ENCODE measurements at regions not wholly inside any gene's neighbourhood (a gene's known extent, or its start where the extent isn't known, plus 50 kb on each side); places are given as distances from the start of the nearest gene placed in this dataset.

GRCh38 chr18:24846138-24846537, 385.7 kb downstream of the HRH4 start:
- no peak for TF ChIP-seq CTCF (conservative IDR thresholded peaks at IDR 0.05)

GRCh38 chr18:24850532-24850931, 390.1 kb downstream of the HRH4 start:
- TF ChIP-seq CTCF (conservative IDR thresholded peaks at IDR 0.05): no peak
- no peak overlapping the region for H3K27ac ChIP-seq

More at GRCh38 chr18:24846138-24846537, 385.7 kb downstream of the HRH4 start:
- H3K27ac ChIP-seq: no peak overlapping the region

GRCh38 chr18:24853076-24853475, 392.6 kb downstream of the HRH4 start:
- no peak overlapping the region for H3K27ac ChIP-seq
- TF ChIP-seq CTCF (conservative IDR thresholded peaks at IDR 0.05): no peak

GRCh38 chr18:24860978-24861680, 400.7 kb downstream of the HRH4 start:
- TF ChIP-seq CTCF (conservative IDR thresholded peaks at IDR 0.05): no peak
- H3K27ac ChIP-seq: peak overlapping the region; percentile 75

GRCh38 chr18:24862201-24862816, 401.9 kb downstream of the HRH4 start:
- peak overlapping the region; percentile 75 for H3K27ac ChIP-seq
- no peak for TF ChIP-seq CTCF (conservative IDR thresholded peaks at IDR 0.05)

GRCh38 chr18:24868311-24868710, 407.9 kb downstream of the HRH4 start:
- TF ChIP-seq CTCF (conservative IDR thresholded peaks at IDR 0.05): no peak
- no peak overlapping the region for H3K27ac ChIP-seq

- H3K27ac ChIP-seq: no peak overlapping the region
- TF ChIP-seq CTCF (conservative IDR thresholded peaks at IDR 0.05): no peak
Measured at GRCh38 chr18:24868760-24869237, 408.4 kb downstream of the HRH4 start.
